CD1c-positive myeloid dendritic cell (primary cell): ENCODE measurements at regions not wholly inside any gene's neighbourhood (a gene's known extent, or its start where the extent isn't known, plus 50 kb on each side); places are given as distances from the start of the nearest gene placed in this dataset.

Source experiments
- DNase-seq: peaks from one replicate; pipeline ENCODE4 v3.0.0-alpha.2; 2016; ENCODE audit errors: extremely low spot score

DNA sequence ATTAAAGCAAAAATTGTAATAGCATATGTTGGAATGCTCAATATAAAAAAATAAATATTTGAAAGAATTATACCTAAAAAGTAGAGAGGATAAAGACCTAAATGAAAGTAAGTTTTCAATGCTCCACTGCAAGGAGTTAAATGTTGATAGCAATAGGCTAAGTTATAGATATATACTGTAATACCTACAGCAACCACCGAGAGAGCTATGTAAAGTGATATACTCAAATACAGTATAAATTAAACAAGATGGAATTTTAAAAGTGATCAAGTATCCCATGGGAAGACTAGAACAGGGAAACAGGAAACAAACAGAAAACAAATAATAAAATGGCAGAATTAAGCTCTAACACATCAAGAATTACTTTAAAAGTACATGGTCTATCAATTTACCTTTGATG lies 73.9 kb downstream of the CASP3 start:
- DNase-seq = no peak

- DNase-seq = no peak
Observed at GRCh38 chr4:184574861-184575260, 74.4 kb downstream of the CASP3 start.

DNA sequence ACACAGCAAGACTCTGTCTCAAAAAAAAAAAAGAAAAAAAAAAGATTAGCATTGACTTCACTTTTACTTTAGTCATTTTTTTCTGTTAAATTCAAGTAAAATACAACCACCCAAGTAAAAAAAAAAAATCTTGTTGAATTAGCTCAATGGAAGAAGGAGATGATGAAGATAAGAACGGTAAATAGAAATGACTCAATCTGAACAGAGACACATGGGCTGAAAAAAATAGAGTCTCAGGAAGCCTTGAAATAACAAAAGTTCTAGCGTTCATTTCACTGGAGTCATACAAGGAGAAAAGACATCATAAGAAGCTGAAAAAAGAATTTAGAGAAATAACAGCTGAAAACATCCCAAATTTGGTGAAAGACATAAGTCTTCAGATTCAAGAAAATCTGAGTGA lies 75.5 kb downstream of the CASP3 start:
- no peak for DNase-seq

DNA sequence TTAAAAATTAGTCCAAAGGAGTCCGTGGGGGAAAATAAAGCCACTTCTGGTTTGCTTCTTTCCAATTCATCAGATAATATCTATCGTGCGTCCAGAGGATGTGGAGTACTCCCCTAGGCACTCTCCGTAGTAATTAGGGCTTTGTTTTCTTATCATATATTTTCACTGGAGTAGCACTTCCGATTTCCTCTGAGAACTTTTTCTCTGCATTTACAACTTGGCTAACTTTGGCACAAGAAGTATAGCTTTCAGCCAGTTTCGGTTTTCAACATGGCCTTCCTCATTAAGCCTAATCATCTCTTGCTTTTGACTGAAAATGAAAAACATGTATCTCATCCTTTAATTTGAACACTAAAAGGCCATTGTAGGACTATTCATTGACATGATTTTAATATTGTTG lies 80.5 kb downstream of the CASP3 start:
- no peak for DNase-seq

DNA sequence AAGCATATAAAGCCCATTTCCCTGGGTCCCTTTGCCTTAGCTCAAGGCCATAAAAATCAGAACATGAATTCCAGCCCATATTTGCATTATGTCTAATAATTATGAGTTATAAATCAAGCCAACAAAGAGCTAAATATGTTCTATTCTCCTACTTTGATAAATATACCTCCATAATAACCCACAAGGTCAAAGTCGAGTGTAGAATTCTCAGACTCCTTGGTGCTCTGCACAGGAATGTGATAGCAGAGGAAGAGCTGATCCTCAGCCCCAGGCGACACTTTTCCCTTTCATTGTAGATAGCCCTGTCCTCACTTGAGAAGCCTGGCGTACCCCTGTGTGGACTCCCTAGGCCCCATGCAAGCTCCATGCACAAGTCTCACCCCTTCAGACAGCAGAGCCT lies 85.6 kb downstream of the CASP3 start:
- no peak for DNase-seq

- no peak for DNase-seq
Observed at GRCh38 chr4:184558996-184559395, 84.6 kb upstream of the IRF2 start.

DNA sequence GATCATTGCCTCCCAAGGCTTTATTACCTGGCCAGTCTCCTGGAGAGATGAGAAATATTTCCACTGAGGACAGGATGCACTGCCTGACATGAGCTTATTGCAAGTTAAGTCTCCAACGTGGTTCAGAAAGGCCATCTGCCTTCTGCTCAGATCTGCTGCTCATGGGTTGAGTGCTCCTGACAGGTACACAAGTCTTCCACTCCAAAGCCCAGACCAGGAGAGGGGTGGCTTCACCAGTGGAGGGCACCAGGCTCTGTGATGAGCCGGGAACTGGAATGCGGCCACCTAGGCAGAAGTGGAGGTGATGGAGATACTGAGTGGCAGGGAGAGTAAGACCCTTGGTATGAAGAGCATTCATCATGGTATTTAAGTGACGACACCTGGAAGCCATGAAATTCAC lies 79.5 kb upstream of the IRF2 start:
- DNase-seq = no peak

- DNase-seq = no peak
Observed at GRCh38 chr4:184550476-184550875, 76.1 kb upstream of the IRF2 start.

- DNase-seq = no peak
Observed at GRCh38 chr4:184548648-184549341, 74.4 kb upstream of the IRF2 start.

GRCh38 chr4:184548316-184548647 lies 73.9 kb upstream of the IRF2 start:
- peak; percentile 40 for DNase-seq

DNA sequence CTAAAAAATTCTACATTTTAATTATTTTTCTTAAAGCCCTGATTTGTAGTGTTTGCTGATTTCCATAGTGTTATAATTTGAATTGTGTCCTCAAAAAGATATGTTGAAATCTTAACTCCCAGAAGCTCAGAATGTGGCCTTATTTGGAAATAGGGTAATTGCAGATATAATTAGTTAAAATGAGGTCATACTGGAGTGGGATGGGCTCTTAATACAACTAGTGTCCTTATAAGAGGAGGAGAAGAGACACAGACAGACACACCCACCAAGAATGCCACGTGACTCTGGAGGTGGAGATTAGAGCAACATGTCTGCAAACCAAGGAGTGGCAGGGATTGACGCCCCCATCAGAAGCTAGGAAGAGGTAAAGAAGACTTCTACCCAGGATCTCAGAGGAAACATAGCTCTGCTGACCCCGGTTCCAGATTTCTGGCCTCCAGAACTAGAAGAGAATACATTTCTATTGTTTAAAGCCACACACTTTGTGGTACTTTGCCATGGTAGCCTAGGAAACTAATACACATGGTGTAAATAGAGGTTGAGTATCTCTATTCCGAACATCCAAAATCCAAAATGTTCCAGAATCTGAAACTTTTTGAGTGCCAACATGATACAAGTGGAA lies 70.5 kb upstream of the IRF2 start:
- peak; percentile 10 for DNase-seq

DNA sequence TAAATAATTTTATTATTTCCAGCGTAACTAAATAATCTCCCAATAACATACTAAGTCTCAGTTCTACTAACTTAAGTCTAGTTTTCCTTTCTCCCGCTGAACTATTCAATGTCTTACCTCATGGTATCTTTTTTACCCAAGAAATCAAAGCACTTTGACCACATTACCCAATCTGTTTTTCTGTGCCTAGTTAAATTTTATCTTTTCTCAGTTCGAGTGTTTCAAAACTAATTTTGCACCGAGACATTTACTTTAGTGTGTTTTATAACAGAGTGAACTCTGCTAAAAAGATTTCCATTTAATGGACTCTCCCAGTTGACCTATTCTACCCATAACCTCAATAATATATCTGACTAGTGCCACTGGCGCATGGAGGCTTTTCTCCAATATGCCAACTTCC lies 67.6 kb upstream of the IRF2 start:
- no peak for DNase-seq

GRCh38 chr4:184540307-184540706 lies 66.0 kb upstream of the IRF2 start:
- no peak for DNase-seq

- DNase-seq = peak; percentile 90
Observed at GRCh38 chr4:184538023-184538599, 63.8 kb upstream of the IRF2 start.

GRCh38 chr4:184537269-184538022 lies 63.1 kb upstream of the IRF2 start:
- peak; percentile 93 for DNase-seq

DNA sequence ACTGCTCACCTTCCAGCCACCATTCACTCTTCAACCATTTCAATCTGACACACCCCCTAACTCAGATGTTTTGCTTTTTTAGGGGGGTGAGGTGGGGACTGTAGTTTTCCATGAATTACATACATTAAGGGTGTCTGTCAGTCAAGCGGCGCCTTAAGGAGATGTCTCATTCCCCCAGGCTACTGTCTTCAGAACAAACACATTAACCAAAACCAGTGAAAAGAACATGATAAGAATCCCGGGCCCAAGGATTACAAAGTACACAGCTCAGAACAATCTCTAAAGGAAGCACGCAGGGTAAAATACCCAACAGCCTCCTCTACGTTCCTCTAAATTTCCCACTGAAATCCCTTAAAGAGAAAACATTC lies 62.5 kb upstream of the IRF2 start:
- no peak for DNase-seq

DNA sequence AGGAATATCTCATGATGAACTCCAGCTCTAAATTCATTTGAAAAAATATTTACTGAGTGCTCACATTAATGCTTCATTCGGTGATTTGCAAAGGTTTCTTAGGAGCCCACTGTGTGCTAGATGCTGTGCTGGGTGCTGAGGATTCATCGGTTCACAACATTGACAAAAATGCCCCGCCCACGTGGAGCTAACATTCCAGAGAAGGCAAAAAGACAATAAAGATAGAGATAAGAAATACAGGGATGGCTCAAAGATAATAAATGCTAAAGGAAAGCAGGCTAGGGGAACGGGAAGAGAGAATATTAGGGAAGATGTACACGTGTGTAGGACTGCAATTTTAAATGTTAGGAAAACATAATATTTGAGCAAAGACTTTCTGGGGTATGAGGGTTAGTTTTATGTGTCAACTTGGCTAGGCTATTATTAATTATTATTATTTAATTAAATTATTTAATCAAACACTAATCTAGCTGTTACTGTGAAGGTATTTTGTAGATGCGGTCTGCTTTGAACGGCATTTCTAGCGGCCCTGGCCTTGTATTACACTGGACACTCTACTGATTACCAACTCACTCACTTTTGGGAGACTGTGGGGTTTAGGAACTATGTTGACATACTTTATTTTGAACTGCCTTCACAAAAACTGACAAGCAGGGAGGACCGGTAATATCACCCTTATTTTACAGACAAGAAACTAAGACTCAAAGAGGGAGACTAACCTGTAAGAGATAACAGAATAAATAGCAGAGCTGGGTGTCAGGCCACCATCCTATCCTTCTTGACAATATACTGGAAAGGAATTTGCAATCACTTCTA lies 61.9 kb upstream of the IRF2 start:
- DNase-seq = peak; percentile 12

GRCh38 chr4:184534511-184535391 lies 60.4 kb upstream of the IRF2 start:
- DNase-seq = peak; percentile 38

GRCh38 chr4:184533908-184534307 lies 59.6 kb upstream of the IRF2 start:
- no peak for DNase-seq

DNA sequence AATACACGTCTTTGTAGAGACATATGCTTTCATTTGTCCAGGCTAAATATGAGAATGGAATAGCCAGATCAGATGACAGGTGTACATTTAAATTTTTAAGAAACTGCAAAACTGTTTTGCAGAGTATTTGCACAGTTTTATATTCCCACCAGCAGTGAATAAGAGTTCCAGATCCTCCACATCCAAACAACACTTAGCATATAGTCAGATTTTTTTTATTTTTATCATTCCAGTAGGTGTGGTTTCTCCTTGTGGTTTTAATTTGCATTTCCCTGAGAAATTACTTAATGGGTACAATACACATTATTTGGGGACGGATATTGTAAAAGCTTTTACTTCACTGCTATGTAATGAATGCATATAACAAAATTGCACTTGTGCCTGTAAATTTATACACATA lies 56.7 kb upstream of the IRF2 start:
- no peak for DNase-seq

- peak; percentile 69 for DNase-seq
Observed at GRCh38 chr4:184529283-184529682, 54.9 kb upstream of the IRF2 start.
